ENCODE measurements at regions not wholly inside any gene's neighbourhood (a gene's known extent, or its start where the extent isn't known, plus 50 kb on each side); places are given as distances from the start of the nearest gene placed in this dataset.

DNA sequence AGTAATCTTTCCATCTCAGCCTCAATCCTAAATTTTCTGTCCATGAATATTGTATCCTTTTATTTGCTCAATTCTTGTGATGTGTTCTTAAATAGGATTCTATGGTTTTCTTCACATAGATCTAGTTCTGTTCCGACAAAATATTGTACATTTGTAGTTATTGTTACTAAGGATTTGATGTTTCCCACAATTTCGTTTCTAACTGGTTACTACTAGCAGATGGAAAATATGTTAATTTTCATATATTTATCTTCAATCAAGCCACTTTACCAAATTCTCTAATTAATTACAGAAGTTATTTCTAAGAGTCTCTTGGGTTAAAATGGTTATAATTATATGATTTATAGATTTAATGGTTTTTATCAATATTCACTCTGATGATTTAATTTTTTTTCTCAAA is 60.3 kb downstream of the SEC61B start:
- no peak for DNase-seq (ENCODE audit: low spot score)

- DNase-seq (ENCODE audit: low spot score) = no peak
Measured at GRCh38 chr9:99285965-99286364, 63.9 kb downstream of the SEC61B start.

DNA sequence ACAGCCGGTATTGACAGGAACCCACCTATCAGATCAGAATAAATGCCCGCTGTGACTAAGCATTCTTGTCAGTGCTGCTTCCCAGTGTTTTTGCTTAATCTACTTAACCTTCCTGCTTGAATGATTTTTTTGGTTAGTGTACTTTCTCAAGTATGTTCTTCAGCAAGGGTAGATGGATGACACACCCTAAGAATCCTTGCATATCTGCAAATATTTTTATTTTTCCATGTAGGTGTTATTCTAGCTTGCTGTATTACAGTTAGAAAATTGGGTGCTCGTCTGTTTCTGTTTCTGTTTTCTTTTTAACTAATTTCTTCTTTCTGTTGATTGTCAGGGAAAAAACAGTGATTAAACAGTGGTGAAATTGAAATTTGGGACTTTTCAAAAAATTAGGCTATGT is 64.5 kb downstream of the SEC61B start:
- no peak for DNase-seq (ENCODE audit: low spot score)

- DNase-seq (ENCODE audit: low spot score) = no peak
Measured at GRCh38 chr9:99287641-99288040, 65.6 kb downstream of the SEC61B start.

- DNase-seq (ENCODE audit: low spot score) = no peak
Measured at GRCh38 chr9:99288830-99289229, 66.7 kb downstream of the SEC61B start.

DNA sequence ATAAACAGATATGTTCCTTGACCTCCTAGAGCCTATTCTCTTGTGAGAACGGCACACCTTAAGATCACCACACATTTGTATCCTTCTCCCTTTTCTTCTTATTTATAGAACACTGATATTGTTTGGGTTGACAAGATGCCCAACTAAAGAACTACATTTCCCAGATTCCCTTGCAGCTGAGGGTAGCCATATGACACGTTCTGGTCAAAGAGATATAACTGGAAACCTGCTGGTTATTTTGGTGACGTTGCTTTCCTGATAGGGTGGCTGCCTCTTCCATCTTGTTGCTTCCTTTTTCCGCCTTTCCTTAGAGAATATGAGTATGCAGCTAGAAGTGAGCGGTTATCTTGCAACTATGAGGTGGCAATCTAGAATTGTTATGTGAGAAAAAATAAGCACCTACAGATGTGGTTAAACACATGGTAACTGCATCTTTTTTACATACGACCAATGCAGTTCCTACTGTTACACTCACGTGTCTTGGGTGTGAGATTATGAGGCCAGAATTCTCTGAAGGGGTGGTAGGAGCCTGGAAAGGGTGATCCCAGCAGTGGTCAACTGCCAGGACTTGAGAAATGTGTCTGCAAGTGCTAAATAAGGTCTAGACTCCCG is 72.9 kb downstream of the SEC61B start:
- DNase-seq (ENCODE audit: low spot score) = no peak

DNA sequence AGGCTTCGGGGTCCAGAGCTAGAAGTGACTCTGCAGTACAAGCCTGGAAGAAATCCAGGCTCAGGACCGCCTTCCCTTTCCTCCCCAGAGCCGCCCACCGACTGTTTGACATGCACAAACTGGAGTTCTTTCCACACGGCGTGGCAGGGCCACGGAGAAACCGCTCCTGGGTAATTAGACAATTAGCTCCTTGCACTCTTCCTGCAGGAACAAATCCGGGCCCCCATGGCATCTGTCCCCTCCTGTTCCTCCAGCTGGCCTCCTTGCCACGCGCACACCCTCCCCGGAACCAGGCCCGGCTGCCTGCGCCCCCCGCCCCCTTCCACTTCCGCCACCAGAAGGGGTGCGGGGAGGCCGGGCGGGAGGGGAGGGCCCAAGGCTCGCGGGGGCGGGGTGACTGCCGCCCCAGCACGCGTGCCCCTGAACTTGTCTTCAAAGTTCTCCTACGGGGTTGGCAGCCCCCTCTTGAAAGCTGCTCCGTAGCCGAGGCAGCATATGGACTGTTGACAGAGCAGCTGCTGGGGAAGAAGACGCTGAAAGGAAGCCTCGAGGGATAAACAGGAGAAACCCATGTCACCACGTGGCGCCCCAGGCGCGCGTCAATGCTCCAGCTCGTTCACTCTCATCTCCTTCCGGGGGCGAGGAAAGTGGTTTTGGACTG is 74.3 kb downstream of the SEC61B start:
- DNase-seq (ENCODE audit: low spot score) = peak; percentile 10

- no peak for DNase-seq (ENCODE audit: low spot score)
Measured at GRCh38 chr9:99298614-99299013, 76.5 kb downstream of the SEC61B start.

DNA sequence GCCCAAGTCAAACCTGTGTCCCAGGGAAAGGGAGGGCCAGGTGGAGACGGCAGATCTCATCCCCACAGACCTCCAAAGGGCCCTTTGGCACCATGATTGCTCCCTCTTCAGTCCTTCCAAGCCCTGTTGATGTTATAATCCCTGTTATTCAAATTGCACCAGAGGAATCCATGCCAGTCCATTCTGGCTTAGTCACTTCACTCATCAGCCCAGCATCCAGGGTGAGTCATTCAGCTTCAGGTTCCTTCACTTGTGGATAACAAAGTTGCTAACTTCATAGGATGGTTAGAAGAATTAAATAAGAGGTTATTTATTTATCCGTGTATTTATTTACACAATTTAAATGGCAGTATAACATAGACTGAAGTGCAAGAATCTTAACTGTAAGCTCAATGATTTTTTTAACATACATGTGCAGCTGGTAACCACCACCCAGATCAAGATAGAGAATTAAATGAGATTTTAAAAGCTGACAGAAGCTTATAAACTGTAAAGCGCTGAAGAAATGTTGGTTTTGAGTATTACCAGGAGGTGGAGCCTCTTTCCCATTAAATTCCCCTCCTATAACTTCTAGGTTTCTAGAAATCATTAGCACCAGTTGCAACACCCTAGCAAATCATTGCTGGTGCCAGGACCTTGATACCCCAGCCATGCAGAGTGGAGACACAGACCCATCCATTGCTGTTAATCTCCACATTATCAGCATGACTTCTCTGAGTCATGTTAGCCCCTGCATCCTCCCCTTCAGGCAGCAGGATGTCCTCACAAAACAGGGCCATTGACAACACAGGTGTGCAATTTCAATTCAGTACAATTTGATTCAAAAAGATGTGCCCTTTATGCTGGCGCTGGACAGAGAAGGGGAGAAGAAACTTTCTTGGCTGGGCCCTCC is 77.4 kb downstream of the SEC61B start:
- DNase-seq (ENCODE audit: low spot score) = peak; percentile 22

DNA sequence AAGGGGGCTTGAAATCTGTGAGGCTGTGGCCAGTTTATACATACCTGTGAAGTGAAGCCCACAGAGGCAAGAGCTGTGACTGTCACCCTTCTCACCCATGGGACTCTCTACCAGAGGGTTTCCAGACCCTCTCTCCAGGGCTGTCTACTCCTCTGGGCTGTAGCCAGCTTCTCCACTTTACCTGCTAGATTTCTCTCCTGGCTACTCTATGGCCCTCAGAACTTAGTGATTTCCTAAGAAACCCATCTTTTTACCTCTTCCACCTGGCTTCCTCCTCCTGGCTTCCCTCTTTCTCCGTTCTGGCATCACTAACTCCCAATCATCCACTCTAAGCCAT is 78.0 kb downstream of the SEC61B start:
- no peak for DNase-seq (ENCODE audit: low spot score)

GRCh38 chr9:99300603-99301002 is 78.5 kb downstream of the SEC61B start:
- DNase-seq (ENCODE audit: low spot score) = no peak

DNA sequence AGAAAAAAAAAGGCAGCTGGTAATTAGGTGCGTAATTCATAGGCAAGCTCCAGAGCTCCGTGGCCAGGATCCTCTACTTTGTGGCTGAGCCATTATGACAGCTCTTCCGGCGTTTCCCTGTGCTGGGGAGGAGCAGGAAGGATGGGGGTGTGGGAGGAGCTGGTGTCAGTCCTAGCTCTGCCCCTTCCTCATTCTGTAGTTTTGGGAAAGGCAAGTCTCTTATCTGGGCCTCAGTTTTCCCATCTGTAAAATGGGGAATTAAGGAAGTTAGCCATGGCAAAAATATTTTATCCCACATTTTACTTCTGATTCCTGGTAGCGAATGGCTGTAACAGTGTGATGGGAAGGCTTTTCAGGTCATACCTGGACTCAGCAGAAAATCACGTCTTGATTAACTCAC is 81.1 kb downstream of the SEC61B start:
- DNase-seq (ENCODE audit: low spot score) = no peak

GRCh38 chr9:99305124-99305523 is 83.0 kb downstream of the SEC61B start:
- no peak for DNase-seq (ENCODE audit: low spot score)

DNA sequence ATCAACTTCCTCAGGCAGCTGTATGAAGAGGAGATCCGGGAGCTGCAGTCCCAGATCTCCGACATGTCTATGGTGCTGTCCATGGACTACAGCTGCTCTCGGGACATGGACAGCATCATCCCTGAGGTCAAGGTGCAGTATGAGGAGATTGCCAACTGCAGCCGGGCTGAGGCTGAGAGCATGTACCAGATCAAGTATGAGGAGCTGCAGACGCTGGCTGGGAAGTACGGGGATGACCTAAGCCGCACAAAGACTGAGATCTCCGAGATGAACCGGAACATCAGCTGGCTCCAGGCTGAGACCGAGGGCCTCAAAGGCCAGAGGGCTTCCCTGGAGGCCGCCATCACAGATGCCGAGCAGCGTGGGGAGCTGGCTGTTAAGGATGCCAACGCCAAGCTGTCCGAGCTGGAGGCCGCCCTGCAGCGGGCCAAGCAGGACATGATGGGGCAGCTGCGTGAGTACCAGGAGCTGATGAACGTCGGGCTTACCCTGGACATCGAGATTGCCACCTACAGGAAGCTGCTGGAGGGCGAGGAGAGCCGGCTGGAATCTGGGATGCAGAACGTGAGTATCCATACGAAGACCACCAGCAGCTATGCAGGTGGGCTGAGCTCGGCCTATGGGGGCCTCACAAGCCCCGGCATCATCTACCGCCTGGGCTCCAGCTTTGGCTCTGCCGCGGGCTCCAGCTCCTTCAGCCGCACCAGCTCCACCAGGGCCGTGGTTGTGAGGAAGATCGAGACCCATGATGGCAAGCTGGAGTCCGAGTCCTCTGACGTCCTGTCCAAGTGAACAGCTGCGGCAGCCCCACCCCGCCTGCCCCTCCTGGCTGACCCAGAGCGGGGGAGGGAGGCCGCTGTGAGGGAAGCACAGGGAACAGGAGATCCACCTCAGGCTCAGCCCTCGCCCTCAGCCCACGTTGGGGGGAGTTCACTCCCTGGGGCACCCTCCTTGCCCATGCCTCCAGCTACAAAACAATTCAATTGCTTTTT is 84.0 kb downstream of the SEC61B start:
- no peak for DNase-seq (ENCODE audit: low spot score)

- no peak for DNase-seq (ENCODE audit: low spot score)
Measured at GRCh38 chr9:99307851-99308250, 85.8 kb downstream of the SEC61B start.

DNA sequence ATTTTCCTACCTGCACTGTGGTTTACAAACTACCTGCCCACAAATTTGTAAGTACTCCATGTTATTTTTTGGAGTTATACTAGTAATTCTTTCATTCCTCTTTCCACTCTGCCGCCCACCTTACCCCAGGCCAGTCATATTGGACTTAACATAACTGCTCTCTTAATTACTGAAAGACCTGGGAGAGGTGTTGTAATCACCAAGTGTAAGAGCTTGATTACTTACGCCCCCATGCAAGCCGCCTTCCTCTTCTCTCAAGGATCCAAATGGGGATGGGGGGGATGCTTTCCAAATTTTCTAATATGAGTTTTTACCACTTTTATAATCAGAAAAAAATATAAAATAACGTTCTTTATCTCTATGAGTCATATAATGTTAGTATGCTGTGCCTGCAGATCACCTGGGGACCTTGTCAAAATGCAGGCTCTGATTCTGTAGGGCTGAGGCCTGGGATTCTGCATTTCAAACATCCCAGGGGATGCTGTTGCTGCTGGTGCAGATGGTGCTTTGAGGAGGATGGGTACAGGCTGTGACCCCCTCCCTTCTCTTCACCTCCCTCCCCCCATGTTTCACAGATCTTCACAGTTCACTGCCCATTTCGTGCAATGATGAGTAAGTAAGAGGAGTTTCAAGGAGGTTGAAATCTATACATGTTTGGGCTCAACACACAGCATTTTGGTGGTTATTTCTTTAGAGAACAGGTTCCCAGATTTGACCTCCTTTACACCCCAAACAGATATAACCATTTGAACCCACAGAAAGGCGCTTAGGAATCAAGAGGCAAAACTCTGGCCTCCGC is 87.3 kb downstream of the SEC61B start:
- DNase-seq (ENCODE audit: low spot score) = no peak

DNA sequence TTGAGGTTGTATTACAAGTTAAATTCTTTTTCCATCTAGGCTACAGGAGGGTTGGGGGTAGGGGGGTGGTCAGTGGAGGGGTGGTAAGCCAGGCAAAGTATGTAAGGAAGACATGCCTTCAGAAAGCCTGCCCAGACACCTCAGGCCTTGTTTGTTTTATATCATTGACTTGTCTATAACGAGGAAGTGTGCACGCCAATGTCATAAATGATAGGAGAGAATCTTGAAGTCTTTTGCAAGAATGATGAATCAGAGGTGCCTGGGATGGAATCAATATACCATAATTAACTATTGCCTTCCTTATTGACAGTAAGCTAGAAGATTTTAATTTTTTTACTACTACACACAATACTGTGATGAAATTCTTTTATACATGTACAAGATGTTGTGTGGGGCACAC is 90.7 kb downstream of the SEC61B start:
- DNase-seq (ENCODE audit: low spot score) = no peak

GRCh38 chr9:99319048-99319447 is 97.0 kb downstream of the SEC61B start:
- no peak for DNase-seq (ENCODE audit: low spot score)

DNA sequence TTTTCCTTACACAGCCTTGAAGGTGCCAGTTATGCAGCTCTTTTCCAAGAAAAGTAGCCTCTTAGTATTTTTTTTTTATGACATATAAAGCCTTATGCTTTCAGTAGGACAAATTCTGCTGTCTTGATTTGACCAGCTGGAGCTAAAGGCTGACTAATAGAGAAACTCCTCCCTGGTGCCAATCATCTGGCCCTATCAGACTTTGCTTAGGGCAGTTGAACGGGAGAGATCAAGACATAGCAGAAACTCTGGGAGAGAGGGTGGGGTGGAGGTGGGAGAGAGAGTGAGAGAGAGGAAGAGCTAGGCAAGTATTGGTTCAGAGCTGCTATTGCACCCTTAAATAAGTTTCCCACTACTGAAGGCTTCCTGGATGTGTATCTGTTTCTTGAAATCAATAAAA is 100.2 kb downstream of the SEC61B start:
- no peak for DNase-seq (ENCODE audit: low spot score)

GRCh38 chr9:99326112-99326916 is 104.2 kb downstream of the SEC61B start:
- DNase-seq (ENCODE audit: low spot score) = no peak

DNA sequence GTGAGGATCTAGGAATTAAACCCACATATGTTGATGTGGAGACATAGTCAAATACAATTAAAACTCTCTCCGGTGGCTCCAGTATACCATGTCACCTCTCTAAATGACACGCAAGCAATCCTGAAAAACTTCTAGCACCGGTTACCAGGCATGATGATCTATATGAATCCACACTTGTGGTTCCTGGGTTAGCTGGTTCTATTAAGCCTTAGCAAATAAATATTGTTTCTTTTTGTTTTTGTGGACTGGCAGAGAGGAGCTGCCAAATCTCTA is 104.8 kb downstream of the SEC61B start:
- no peak for DNase-seq (ENCODE audit: low spot score)

Data from Ammon's horn (tissue), 1 donor.